GM19397 (cell line): ENCODE measurements at regions not wholly inside any gene's neighbourhood (a gene's known extent, or its start where the extent isn't known, plus 50 kb on each side); places are given as distances from the start of the nearest gene placed in this dataset.
A peak's percentile ranks its signal among the peaks of the same experiment; 100 is the strongest.

ENCODE experiments used
- ATAC-seq: cut with Tn5 transposase; IDR thresholded peaks from one replicate; pipeline ENCODE4 v1.9.1; 2021; ENCODE audit warnings: mild to moderate bottlenecking, moderate library complexity; ENCODE audit not compliant: unreplicated experiment

GRCh38 chr13:52975969-52976368 is 52.6 kb upstream of the OLFM4 start:
- no peak for ATAC-seq

DNA sequence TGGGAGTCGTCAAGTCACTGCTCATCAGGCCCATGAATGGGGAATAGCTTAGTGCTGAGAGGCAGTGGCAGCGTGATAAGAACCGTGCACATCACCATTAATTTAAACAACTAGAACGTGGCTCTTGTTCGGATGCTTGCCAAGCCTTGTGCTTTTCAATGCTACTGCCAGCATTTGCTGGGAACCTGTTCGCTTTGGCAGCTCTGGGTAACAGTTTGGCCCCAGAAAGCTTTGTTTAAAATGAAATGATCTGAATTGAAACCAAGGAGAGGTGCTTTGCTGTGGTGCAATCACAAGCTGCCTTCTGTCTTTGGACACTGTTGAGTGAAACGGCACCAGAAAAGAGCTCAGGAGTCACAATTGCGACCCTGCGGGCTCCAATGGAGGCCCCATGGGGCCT is 53.5 kb upstream of the OLFM4 start:
- ATAC-seq: no peak

DNA sequence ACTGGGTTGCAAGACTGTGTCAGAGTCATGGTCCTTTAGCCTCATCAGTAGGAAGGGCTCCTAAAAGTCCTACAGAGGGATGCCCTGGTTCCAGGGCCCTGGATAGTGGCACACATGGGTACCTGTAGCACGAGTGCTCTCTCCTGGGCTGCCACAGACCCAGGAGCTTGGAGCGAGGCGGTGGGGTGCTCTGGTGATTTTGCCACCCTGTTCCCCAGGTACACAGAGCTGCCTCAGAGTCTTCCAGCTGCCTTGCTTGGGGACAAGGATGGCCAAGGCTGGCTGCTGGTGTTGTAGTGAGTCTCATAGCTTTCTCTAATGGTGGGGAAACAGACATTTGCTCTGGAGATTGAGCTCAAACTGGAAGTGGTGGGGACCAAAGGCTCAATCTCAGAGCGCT is 53.9 kb upstream of the OLFM4 start:
- no peak for ATAC-seq

GRCh38 chr13:52969373-52969772 is 59.2 kb upstream of the OLFM4 start:
- no peak for ATAC-seq

GRCh38 chr13:52968074-52968700 is 60.4 kb upstream of the OLFM4 start:
- ATAC-seq: peak; percentile 99

- ATAC-seq: no peak
Observed at GRCh38 chr13:52961987-52962386, 66.6 kb upstream of the OLFM4 start.

GRCh38 chr13:52961256-52961910 is 67.2 kb upstream of the OLFM4 start:
- ATAC-seq: no peak

- ATAC-seq: no peak
Observed at GRCh38 chr13:52955472-52955874, 73.1 kb upstream of the OLFM4 start.

DNA sequence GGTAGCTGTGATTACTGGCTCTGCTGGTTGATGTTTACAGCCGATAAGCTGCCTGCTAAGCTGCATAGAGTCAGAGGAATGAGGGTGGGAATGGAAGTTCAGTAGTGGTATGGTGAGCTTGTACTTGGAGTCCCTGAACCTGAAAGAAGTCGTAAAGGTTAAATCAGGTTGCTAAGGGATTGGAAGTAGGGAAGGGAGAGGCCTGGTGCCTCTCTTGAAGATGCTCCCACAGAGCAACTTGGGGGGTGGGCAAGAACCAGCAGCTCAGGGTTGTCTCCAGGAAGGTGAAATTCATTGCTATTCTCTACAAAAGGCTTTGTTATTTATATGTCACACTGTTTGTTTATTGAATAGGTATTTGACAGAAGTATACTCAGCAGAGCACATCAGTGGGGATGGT is 73.8 kb upstream of the OLFM4 start:
- no peak for ATAC-seq

- ATAC-seq: no peak
Observed at GRCh38 chr13:52950436-52950956, 78.1 kb upstream of the OLFM4 start.

DNA sequence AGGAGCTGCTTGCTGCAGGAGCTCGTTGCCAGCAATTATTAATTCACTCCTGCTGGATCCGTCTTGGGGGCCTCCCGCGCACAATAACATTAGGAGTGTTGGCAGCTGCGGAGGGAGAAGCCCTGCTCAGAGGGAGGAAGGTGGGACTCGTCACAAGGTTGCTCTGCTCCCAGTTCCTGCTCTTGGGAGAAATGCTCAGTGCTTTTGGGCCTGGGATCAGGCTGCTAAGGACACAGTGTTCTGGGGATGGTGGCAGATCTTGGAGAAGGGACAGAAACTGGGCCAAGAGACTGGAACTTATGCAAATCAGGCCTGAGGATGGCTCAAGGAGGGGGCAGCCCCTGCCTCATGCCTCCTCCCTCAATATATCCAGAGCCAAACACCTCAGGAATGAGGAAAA is 78.9 kb upstream of the OLFM4 start:
- ATAC-seq: no peak

- ATAC-seq: no peak
Observed at GRCh38 chr13:52949044-52949443, 79.6 kb upstream of the OLFM4 start.

- no peak for ATAC-seq
Observed at GRCh38 chr13:52947921-52948373, 80.7 kb upstream of the OLFM4 start.

- no peak for ATAC-seq
Observed at GRCh38 chr13:52945348-52945747, 83.3 kb upstream of the OLFM4 start.

GRCh38 chr13:52944697-52945096 is 83.9 kb upstream of the OLFM4 start:
- no peak for ATAC-seq

- no peak for ATAC-seq
Observed at GRCh38 chr13:52938065-52938464, 89.6 kb upstream of the PCDH8 start.

- ATAC-seq: no peak
Observed at GRCh38 chr13:52936806-52937205, 88.4 kb upstream of the PCDH8 start.

DNA sequence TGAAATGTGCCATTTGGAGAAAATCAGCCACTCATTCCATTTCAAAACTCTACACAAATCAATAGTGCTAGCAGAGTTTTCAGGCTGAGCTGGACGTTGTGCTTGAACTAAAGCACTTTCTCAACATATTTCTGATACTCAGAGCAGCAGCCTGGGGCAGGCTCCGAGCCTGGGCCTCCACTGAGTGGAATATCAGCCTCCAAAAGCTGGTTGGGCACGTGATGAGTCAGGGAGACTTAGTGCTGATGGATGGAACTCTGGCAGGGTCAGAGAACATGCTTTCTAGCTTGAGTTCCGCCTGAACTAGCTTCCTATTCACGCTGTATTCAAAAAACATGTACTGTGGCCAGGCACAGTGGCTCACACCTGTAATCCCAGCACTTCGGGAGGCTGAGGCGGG is 85.8 kb upstream of the PCDH8 start:
- ATAC-seq: no peak

DNA sequence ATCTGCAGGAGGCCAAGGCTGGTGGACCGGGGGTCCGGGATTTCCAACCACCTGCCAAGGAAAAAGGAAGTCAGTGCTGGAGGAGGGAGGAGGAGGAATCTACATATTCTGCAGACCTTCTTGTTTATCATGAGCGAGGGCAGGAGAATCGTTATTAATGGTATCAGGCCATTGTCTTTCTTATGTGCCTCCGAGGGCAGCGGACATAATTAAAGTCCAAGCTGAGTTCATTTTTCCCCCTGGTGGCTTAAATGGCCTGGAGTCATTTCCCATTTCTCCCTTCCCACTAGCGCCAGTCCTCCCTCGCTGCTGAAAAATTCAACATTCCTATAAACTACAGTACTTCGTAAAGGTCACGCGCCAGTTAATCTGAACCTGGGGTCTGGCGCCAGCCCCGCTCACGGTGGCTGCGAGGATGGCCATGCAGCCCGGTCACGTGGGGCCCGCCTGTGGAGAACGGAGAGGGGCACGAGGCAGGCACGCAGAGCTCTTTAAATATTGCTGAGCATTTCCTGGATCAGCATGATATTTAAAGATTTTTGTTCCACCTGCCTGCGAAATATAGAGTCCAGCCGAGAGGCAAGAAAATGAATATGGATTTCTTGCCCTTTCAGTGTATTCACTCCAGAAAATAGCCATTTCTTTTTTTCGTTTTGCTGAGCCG is 85.2 kb upstream of the PCDH8 start:
- ATAC-seq: no peak

GRCh38 chr13:52933099-52933498 is 84.7 kb upstream of the PCDH8 start:
- ATAC-seq: no peak

DNA sequence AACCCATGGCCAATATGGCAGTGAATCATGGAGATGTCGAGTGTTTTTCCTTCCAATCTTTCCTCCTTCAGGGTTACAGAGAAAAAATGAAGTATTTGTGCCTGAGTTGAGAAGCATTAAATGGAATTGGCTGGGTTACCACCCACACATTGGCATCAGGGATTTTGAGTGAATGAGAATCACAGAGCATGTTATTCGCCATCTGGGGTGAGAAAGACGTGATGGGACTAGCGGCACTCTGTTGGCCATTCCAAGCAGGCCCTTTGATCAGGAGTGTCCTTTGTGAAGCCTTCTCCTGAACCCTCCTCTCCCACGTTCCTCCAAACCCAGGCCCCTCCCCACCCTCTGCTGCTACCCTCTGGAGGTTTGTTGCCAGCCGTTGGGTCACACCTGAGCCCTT is 84.2 kb upstream of the PCDH8 start:
- no peak for ATAC-seq
